IPS-NIHi7 (cell line): ENCODE measurements at regions not wholly inside any gene's neighbourhood (a gene's known extent, or its start where the extent isn't known, plus 50 kb on each side); places are given as distances from the start of the nearest gene placed in this dataset.

Experiments used
- DNase-seq: peaks from one replicate; pipeline ENCODE4 v3.0.0; 2012; ENCODE audit warnings: mixed read lengths; ENCODE audit errors: extremely low spot score

- peak; percentile 69 for DNase-seq
Observed at GRCh38 chrX:16445166-16445752, 204.7 kb upstream of the S100G start.

- DNase-seq: no peak
Observed at GRCh38 chrX:16451334-16451733, 198.6 kb upstream of the S100G start.

GRCh38 chrX:16454926-16455325, 195.0 kb upstream of the S100G start:
- no peak for DNase-seq

GRCh38 chrX:16457239-16457638, 192.7 kb upstream of the S100G start:
- DNase-seq: no peak

GRCh38 chrX:16458208-16458607, 191.8 kb upstream of the S100G start:
- DNase-seq: no peak

- DNase-seq: no peak
Observed at GRCh38 chrX:16459008-16459407, 190.9 kb upstream of the S100G start.

GRCh38 chrX:16461968-16462367, 188.0 kb upstream of the S100G start:
- no peak for DNase-seq

- no peak for DNase-seq
Observed at GRCh38 chrX:16462912-16463311, 187.0 kb upstream of the S100G start.

GRCh38 chrX:16464369-16464768, 185.6 kb upstream of the S100G start:
- DNase-seq: no peak

GRCh38 chrX:16465081-16465876, 184.7 kb upstream of the S100G start:
- DNase-seq: no peak

- DNase-seq: no peak
Observed at GRCh38 chrX:16466640-16467432, 183.1 kb upstream of the S100G start.

- peak; percentile 48 for DNase-seq
Observed at GRCh38 chrX:16469870-16470269, 180.1 kb upstream of the S100G start.

GRCh38 chrX:16472345-16472744, 177.6 kb upstream of the S100G start:
- no peak for DNase-seq

- no peak for DNase-seq
Observed at GRCh38 chrX:16474511-16474910, 175.4 kb upstream of the S100G start.

- no peak for DNase-seq
Observed at GRCh38 chrX:16476009-16476408, 173.9 kb upstream of the S100G start.

- no peak for DNase-seq
Observed at GRCh38 chrX:16476692-16477091, 173.3 kb upstream of the S100G start.

- DNase-seq: no peak
Observed at GRCh38 chrX:16479206-16479869, 170.6 kb upstream of the S100G start.

GRCh38 chrX:16480049-16480448, 169.9 kb upstream of the S100G start:
- no peak for DNase-seq

- DNase-seq: no peak
Observed at GRCh38 chrX:16484338-16484737, 165.6 kb upstream of the S100G start.

- no peak for DNase-seq
Observed at GRCh38 chrX:16487620-16488385, 162.2 kb upstream of the S100G start.

GRCh38 chrX:16488959-16489358, 161.0 kb upstream of the S100G start:
- no peak for DNase-seq
